Ishikawa (cell line): ENCODE measurements at regions not wholly inside any gene's neighbourhood (a gene's known extent, or its start where the extent isn't known, plus 50 kb on each side); places are given as distances from the start of the nearest gene placed in this dataset.

ENCODE experiments used
- CEBPB ChIP-seq: IDR thresholded peaks from 2 replicates; pipeline ENCODE4 v1.6.1; 2012
- CREB1 ChIP-seq: IDR thresholded peaks from 2 replicates; pipeline ENCODE4 v1.6.1; 2012; ENCODE audit warnings: low read depth
- EGR1 ChIP-seq: IDR thresholded peaks from 2 replicates; pipeline ENCODE4 v1.6.1; 2012
- EP300 ChIP-seq: IDR thresholded peaks from 2 replicates; pipeline ENCODE4 v1.6.1; 2012; ENCODE audit warnings: borderline replicate concordance
- FOXM1 ChIP-seq: IDR thresholded peaks from 2 replicates; pipeline ENCODE4 v1.6.1; 2012; ENCODE audit warnings: low read depth, borderline replicate concordance
- NFIC ChIP-seq: IDR thresholded peaks from 2 replicates; pipeline ENCODE4 v1.6.1; 2012
- RAD21 ChIP-seq: IDR thresholded peaks from 2 replicates; pipeline ENCODE4 v1.6.1; 2012; ENCODE audit warnings: low read depth
- TCF12 ChIP-seq: IDR thresholded peaks from 2 replicates; pipeline ENCODE4 v1.6.1; 2012; ENCODE audit warnings: low read depth
- TEAD4 ChIP-seq: IDR thresholded peaks from 2 replicates; pipeline ENCODE4 v1.6.1; 2012
- YY1 ChIP-seq: IDR thresholded peaks from 2 replicates; pipeline ENCODE4 v1.6.1; 2012; ENCODE audit warnings: low read depth
- ZBTB7A ChIP-seq: IDR thresholded peaks from 2 replicates; pipeline ENCODE4 v1.6.1; 2012; ENCODE audit warnings: low read depth
- TF ChIP-seq, protein P1 (sequence below): IDR thresholded peaks from 2 replicates; pipeline ENCODE4 v1.6.1; 2012; ENCODE audit warnings: low read depth, mild to moderate bottlenecking
- TF ChIP-seq, protein P2 (sequence below): IDR thresholded peaks from 2 replicates; pipeline ENCODE4 v1.6.1; 2012
- TF ChIP-seq, protein P3 (sequence below): IDR thresholded peaks from 2 replicates; pipeline ENCODE4 v1.6.1; 2012

DNA sequence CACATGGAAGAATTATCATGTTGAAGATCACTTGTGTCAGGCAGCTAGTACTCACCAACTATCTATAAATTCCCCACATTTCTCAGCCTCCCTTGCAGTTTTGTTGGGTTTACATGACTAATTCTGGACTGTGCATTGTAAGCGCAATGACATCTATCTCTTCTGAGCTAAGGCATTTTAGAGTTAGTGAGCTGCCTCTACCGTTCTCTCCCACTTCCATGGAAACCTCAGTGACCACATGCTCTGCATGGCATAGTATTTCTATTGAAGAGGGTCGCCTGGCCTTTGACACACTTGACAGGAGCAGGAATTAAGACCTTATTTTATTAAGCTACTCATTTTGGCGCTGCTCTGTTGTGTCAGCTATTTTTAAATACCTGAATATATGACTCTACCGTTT is 67.5 kb upstream of the NPY2R start:
- TF ChIP-seq FOXM1 (no peak), TEAD4 (no peak), EP300 (no peak), YY1 (no peak), CEBPB (no peak), EGR1 (no peak), ZBTB7A (no peak), CREB1 (no peak), RAD21 (no peak)
- TF ChIP-seq, protein P1, sequence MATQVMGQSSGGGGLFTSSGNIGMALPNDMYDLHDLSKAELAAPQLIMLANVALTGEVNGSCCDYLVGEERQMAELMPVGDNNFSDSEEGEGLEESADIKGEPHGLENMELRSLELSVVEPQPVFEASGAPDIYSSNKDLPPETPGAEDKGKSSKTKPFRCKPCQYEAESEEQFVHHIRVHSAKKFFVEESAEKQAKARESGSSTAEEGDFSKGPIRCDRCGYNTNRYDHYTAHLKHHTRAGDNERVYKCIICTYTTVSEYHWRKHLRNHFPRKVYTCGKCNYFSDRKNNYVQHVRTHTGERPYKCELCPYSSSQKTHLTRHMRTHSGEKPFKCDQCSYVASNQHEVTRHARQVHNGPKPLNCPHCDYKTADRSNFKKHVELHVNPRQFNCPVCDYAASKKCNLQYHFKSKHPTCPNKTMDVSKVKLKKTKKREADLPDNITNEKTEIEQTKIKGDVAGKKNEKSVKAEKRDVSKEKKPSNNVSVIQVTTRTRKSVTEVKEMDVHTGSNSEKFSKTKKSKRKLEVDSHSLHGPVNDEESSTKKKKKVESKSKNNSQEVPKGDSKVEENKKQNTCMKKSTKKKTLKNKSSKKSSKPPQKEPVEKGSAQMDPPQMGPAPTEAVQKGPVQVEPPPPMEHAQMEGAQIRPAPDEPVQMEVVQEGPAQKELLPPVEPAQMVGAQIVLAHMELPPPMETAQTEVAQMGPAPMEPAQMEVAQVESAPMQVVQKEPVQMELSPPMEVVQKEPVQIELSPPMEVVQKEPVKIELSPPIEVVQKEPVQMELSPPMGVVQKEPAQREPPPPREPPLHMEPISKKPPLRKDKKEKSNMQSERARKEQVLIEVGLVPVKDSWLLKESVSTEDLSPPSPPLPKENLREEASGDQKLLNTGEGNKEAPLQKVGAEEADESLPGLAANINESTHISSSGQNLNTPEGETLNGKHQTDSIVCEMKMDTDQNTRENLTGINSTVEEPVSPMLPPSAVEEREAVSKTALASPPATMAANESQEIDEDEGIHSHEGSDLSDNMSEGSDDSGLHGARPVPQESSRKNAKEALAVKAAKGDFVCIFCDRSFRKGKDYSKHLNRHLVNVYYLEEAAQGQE, result no peak
- TF ChIP-seq, protein P2, sequence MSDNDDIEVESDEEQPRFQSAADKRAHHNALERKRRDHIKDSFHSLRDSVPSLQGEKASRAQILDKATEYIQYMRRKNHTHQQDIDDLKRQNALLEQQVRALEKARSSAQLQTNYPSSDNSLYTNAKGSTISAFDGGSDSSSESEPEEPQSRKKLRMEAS, result no peak
- TF ChIP-seq, protein P3, sequence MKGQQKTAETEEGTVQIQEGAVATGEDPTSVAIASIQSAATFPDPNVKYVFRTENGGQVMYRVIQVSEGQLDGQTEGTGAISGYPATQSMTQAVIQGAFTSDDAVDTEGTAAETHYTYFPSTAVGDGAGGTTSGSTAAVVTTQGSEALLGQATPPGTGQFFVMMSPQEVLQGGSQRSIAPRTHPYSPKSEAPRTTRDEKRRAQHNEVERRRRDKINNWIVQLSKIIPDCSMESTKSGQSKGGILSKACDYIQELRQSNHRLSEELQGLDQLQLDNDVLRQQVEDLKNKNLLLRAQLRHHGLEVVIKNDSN, result no peak

DNA sequence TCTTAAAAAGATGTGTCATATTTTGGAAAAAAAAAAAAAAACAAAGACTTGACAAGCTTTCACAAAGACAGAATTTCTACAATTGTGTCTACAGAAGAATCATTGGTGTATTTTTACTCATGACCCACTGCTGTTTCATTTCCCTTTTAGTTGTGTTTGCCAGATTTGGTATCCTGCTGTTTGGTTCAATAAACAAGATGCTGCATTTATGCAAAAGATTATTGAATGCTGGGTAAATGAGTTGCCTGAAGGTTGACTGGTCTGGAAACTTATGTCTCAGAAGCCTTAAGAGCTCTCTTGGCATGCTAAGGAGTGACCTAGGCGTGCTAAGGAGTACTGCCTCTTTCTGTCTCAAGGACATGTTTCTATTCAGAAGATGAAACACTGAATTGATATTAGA is 64.9 kb upstream of the NPY2R start:
- no peak for TF ChIP-seq ZBTB7A
- TF ChIP-seq NFIC, result no peak
- TF ChIP-seq, protein P2, result no peak
- TF ChIP-seq TEAD4, result no peak
- TF ChIP-seq RAD21, result no peak
- TF ChIP-seq TCF12, result no peak
